ENCODE measurements at regions not wholly inside any gene's neighbourhood (a gene's known extent, or its start where the extent isn't known, plus 50 kb on each side); places are given as distances from the start of the nearest gene placed in this dataset.

DNA sequence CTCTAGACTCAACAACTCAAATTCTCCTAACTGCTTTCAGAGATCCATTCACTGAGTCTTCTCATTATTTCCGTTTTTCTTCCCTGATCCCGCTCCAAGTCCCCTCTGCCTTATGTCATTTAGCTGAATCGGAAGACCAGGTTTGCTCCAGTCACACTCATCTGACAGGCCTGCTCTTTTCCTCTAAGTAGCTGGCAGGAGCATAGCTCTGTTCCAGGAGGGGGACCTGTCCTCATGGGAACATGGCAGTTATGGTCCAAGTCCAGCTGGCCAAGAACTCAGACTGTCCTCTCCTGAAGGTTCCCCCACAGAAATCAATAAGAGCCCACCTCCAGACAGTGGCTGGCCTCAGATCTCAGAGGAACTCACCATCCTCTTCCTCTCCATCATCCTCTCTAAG lies 130.9 kb upstream of the SERP2 start:
- Histone ChIP-seq H3K9me3 (no peaks in the 10 kb centered on the region), H3K27ac (peak overlapping the region in 2 of 4 donors; percentile 9 to 63)
- TF ChIP-seq, protein P1, sequence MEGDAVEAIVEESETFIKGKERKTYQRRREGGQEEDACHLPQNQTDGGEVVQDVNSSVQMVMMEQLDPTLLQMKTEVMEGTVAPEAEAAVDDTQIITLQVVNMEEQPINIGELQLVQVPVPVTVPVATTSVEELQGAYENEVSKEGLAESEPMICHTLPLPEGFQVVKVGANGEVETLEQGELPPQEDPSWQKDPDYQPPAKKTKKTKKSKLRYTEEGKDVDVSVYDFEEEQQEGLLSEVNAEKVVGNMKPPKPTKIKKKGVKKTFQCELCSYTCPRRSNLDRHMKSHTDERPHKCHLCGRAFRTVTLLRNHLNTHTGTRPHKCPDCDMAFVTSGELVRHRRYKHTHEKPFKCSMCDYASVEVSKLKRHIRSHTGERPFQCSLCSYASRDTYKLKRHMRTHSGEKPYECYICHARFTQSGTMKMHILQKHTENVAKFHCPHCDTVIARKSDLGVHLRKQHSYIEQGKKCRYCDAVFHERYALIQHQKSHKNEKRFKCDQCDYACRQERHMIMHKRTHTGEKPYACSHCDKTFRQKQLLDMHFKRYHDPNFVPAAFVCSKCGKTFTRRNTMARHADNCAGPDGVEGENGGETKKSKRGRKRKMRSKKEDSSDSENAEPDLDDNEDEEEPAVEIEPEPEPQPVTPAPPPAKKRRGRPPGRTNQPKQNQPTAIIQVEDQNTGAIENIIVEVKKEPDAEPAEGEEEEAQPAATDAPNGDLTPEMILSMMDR (IDR thresholded peaks at IDR 0.05) = no peak
- TF ChIP-seq EP300 (IDR thresholded peaks at IDR 0.05) = no peak
- no peak for TF ChIP-seq POLR2A (IDR thresholded peaks at IDR 0.05)

DNA sequence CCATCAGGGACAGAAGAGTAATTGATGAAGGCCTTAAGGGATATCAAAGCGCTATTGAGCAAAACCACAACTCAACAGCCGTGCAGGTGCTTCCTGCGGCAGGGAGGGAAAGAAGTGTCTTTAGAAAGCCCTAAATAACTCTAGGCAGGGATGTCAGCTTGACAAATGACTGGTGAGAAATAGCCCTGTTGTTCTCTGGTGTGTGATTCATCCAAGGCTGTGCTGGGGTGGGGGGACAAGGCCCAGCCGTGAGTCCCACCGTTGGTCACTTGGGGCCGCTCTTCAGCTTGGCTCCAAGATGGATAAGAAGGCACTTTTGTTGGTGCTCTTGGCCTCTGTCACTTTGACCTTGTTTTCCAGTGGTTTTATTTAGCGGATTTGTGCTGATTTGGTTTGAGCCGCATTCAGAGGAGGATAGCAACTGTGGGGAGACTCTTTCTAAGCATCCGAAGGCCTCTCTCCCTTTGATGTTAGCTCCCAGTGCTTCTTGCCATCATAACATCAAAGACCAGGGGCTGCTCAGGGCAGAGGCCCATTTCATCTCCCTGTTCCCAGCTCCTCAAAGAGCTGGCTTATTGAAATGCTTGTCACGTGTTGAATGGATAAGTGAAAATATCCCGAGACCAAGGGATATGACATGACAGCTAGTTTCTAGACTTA lies 130.3 kb upstream of the SERP2 start:
- no peak for DNase-seq (ENCODE audit: low spot score in 2 of 2)
- peaks cover 0 to 5% (median 2%) of the 10 kb centered on the region in 4 donors for H3K4me1 ChIP-seq
- H3K27me3 ChIP-seq = no peaks in the 10 kb centered on the region
- H3K9me3 ChIP-seq = no peaks in the 10 kb centered on the region
- no peaks in the 10 kb centered on the region for H3K36me3 ChIP-seq
- H3K27ac ChIP-seq = peak overlapping the region in 2 of 4 donors; percentile 9 to 63
- TF ChIP-seq EP300 (IDR thresholded peaks at IDR 0.05) (peak in 1 of 2 donors; percentile 31), POLR2A (IDR thresholded peaks at IDR 0.05) (no peak)
- TF ChIP-seq, protein P1 (IDR thresholded peaks at IDR 0.05) = peak in 2 of 5 experiments; percentile 17 to 31
- no peak overlapping the region for H3K4me3 ChIP-seq
- WGBS, 2 donors = 48 to 52% methylated on average over 11 of the region's 11 CpGs

More for the DNA sequence above, 130.9 kb upstream of the SERP2 start:
- Histone ChIP-seq H3K4me1 (peaks cover 0 to 9% (median 4%) of the 10 kb centered on the region in 4 donors), H3K4me3 (no peak overlapping the region), H3K27me3 (no peaks in the 10 kb centered on the region), H3K36me3 (no peaks in the 10 kb centered on the region)
- WGBS, 2 donors = 85 to 87% methylated on average over 3 of the region's 3 CpGs
- no peak for DNase-seq (ENCODE audit: low spot score in 2 of 2)

DNA sequence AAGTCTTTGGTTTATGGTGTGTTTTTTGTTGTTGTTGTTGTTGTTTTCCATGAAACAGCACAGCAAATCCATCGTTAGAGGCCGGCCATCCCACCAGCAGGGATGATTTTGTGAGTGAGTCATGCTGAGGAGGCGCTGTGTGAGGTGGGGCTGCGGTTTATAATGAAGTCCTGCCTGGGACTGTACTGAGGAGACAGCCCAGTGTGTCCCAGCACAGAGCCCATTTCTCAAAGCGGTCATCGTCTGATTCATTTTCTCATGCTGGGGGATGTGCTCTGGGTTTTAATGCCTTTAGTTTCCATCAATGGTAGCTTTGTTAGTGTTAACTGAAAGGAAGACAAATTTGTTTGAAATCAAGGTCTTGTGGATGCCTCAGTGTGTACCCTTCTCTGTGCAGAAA lies 129.3 kb upstream of the SERP2 start:
- no peak overlapping the region for H3K4me3 ChIP-seq
- TF ChIP-seq POLR2A (IDR thresholded peaks at IDR 0.05) (no peak), EP300 (IDR thresholded peaks at IDR 0.05) (no peak)
- TF ChIP-seq, protein P1 (IDR thresholded peaks at IDR 0.05) = no peak
- H3K27ac ChIP-seq = peak overlapping the region in 1 of 4 donors; percentile 26
- peaks cover 0 to 12% (median 5%) of the 10 kb centered on the region in 4 donors for H3K4me1 ChIP-seq
- 39 to 51% methylated on average over 6 of the region's 6 CpGs for WGBS, 2 donors
- DNase-seq (ENCODE audit: low spot score in 2 of 2) = no peak
- no peaks in the 10 kb centered on the region for H3K36me3 ChIP-seq
- H3K27me3 ChIP-seq = no peaks in the 10 kb centered on the region
- H3K9me3 ChIP-seq = no peaks in the 10 kb centered on the region

DNA sequence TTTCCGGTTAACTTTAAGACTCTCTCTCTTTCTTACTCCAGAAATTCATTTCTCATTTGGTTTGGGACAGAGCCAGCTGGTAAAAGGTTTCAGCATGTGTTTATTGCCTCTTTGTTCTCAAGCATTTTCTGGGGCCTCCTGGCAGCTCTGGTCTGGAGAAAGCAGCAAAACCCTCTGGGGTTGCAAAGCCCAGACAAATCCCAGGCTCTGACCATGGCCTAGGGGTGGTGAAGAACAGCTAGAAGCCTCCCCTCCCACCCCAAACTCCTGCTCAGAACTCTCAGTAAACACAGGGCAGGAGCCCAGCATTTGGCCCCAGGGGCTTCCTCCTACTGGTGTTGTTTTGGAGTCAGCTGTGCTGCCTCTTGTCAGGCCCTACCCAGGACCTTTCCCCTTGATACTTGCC lies 124.2 kb upstream of the SERP2 start:
- TF ChIP-seq EP300 (IDR thresholded peaks at IDR 0.05) (peak in 1 of 2 donors; percentile 41), POLR2A (IDR thresholded peaks at IDR 0.05) (no peak)
- TF ChIP-seq, protein P1 (IDR thresholded peaks at IDR 0.05) = no peak
- WGBS, 2 donors = 14 to 16% methylated on average over 1 of the region's 1 CpG
- peak; percentile 46 to 76 for DNase-seq (ENCODE audit: low spot score in 2 of 2)
- Histone ChIP-seq H3K27me3 (no peaks in the 10 kb centered on the region), H3K4me1 (peaks cover 0 to 26% (median 12%) of the 10 kb centered on the region in 4 donors), H3K4me3 (no peak overlapping the region), H3K36me3 (no peaks in the 10 kb centered on the region), H3K9me3 (no peaks in the 10 kb centered on the region), H3K27ac (peak overlapping the region; percentile 51 to 82 (median 74))

DNA sequence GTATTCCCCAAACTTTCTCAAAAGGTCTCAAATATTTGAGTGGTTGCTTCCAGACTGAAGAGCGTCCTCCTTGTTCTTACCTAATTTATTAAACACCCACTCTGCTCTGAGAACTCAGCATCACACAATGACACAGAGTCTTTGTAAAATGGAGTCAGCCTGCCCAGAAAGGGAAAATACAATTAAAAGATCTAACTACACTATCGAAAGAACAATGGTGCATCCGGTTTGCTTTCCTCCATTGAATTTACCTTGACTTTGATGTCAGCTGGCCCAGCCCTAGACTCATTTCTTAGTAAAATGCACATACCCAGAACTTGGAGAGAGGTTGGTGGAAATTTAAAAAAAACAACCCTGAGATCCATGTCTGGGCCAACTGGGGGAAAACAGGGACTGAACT lies 120.7 kb upstream of the SERP2 start:
- no peak for DNase-seq (ENCODE audit: low spot score in 2 of 2)
- H3K4me3 ChIP-seq = no peak overlapping the region
- 78 to 85% methylated on average over 3 of the region's 3 CpGs for WGBS, 2 donors
- H3K4me1 ChIP-seq = peaks cover 0 to 26% (median 12%) of the 10 kb centered on the region in 4 donors
- TF ChIP-seq, protein P1 (IDR thresholded peaks at IDR 0.05) = no peak
- TF ChIP-seq EP300 (IDR thresholded peaks at IDR 0.05) = no peak
- TF ChIP-seq POLR2A (IDR thresholded peaks at IDR 0.05) = no peak
- H3K27ac ChIP-seq = no peak overlapping the region
- H3K36me3 ChIP-seq = no peaks in the 10 kb centered on the region
- H3K9me3 ChIP-seq = no peaks in the 10 kb centered on the region
- H3K27me3 ChIP-seq = no peaks in the 10 kb centered on the region

Data from tibial nerve (tissue), 4 donors.